Small intestine (tissue), 7 donors: ENCODE measurements at regions not wholly inside any gene's neighbourhood (a gene's known extent, or its start where the extent isn't known, plus 50 kb on each side); places are given as distances from the start of the nearest gene placed in this dataset.
A peak's percentile ranks its signal among the peaks of the same experiment; 100 is the strongest.
"Not testable (repeated sequence)": the region's sequence is repeated elsewhere in the genome, so short reads cannot be mapped to it uniquely, and the experiment has no call there.

Experiments
- DNase-seq, 2 donors: peaks; one replicate each; pipeline versions ENCODE4 v3.0.0 to v3.0.0-alpha.2; 2013
- FAIRE-seq: peaks from 2 replicates; lab custom pipeline; 2012; peaks lifted over from hg19 to GRCh38; lab: Jason Lieb, UNC
- H3K27ac ChIP-seq, 3 donors: one replicate each; pipeline ENCODE4 v1.5.1; 2013; ENCODE audit warnings: low read length in 2 of 3, mild to moderate bottlenecking in 2 of 3, control low read depth in 1 of 3, inconsistent platforms in 1 of 3, low read depth in 1 of 3, moderate library complexity in 1 of 3
- H3K27me3 ChIP-seq, 3 donors: one replicate each; pipeline ENCODE4 v1.6.1; 2013; ENCODE audit warnings: low read length in 3 of 3, inconsistent platforms in 1 of 3; ENCODE audit not compliant: control insufficient read depth in 3 of 3, insufficient read depth in 3 of 3
- H3K36me3 ChIP-seq, 3 donors: one replicate each; pipeline ENCODE4 v1.6.1; 2013; ENCODE audit warnings: low read length in 3 of 3, inconsistent platforms in 1 of 3, low read depth in 1 of 3, mild to moderate bottlenecking in 1 of 3, moderate library complexity in 1 of 3; ENCODE audit not compliant: control insufficient read depth in 3 of 3, insufficient read depth in 2 of 3
- H3K4me1 ChIP-seq, 3 donors: one replicate each; pipeline ENCODE4 v1.6.1; 2013; ENCODE audit warnings: low read length in 2 of 3, inconsistent platforms in 1 of 3, low read depth in 1 of 3, mild to moderate bottlenecking in 1 of 3, moderate library complexity in 1 of 3; ENCODE audit not compliant: control insufficient read depth in 3 of 3, insufficient read depth in 2 of 3
- H3K4me3 ChIP-seq, 3 donors: one replicate each; pipeline ENCODE4 v1.5.1; 2013; ENCODE audit warnings: low read length in 3 of 3, control low read depth in 1 of 3, inconsistent platforms in 1 of 3, low read depth in 1 of 3, mild to moderate bottlenecking in 1 of 3, moderate library complexity in 1 of 3
- H3K9me3 ChIP-seq, 2 donors: one replicate each; pipeline ENCODE4 v1.6.1; 2013; ENCODE audit warnings: low read depth in 1 of 2, low read length in 1 of 2; ENCODE audit not compliant: control insufficient read depth in 2 of 2, insufficient read depth in 1 of 2
- WGBS, 3 donors: extraction: QIAGEN DNeasy Blood & Tissue Kit; methylation state at CpG; one replicate each; pipeline ENCODE4 v1.1.7; 2013; 5-methylcytosine and 5-hydroxymethylcytosine counted together
- donor health status: healthy with polysubstance abuse.
- donor health status: control.
- donor health status: control.
- donor health status: Bipolar disorder and iron deficiency.
- donor health status: healthy.

DNA sequence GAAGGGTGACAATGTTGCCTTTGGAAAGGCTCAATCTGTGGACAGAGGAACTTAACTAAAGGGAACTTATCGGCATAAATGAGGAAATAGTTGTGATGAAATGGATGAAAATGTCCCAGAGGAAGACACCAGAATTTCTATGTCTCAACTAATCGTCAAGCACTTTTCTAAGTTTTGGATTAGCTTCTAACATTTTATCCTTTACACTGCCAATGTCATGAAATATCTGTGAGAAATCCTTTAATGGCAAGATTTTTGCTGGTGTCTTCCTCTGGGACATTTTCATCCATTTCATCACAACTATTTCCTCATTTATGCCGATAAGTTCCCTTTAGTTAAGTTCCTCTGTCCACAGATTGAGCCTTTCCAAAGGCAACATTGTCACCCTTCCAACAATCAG is 86.3 kb upstream of the BTG1 start:
- not testable (repeated sequence) for DNase-seq, H3K27me3 ChIP-seq, H3K4me1 ChIP-seq, H3K9me3 ChIP-seq, FAIRE-seq, H3K36me3 ChIP-seq, H3K27ac ChIP-seq, H3K4me3 ChIP-seq
- WGBS, 3 donors = 76 to 87% (median 84%) methylated on average over 3 of the region's 3 CpGs

DNA sequence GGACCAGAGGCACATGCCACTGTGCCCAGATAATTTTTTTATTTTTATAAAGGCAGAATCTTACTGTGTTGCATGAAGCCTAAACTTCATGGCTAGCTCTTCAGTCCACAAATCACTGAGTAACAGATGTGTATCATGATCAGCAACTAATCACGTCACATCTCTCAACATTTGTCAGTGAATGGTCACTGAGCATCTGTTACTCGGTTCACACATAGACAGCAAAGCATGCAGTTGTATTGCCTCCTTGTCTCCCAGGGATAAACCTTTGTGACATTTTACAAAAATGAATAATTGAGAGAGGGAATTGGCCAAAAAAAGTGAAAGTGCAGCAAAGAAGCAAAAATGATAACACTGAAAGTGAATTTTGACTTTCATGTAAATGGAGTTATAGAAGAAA is 85.9 kb upstream of the BTG1 start:
- no CpG with 5 or more reads among the region's 2 CpGs for WGBS, 3 donors
- H3K4me1 ChIP-seq, H3K4me3 ChIP-seq, H3K9me3 ChIP-seq, H3K27me3 ChIP-seq, DNase-seq, H3K36me3 ChIP-seq, FAIRE-seq, H3K27ac ChIP-seq: not testable (repeated sequence)

DNA sequence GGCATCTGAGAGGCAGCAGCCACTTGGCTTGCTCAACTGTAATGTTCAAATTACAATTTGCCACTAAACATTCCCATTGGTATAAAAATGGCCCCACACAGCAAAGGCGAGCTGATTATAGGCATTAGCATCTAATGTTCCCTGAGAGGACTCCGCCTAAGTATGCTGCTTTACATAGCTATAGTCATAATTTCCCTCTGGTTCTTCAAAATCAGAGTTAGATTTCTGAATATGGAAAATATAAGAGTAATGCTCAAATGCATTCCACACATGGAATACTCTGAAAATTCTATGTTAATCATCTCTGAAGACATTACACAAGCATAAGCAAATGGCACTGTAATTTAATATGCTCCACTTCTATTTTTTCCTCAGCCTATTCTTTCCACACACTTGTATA is 83.7 kb upstream of the BTG1 start:
- no peaks in the 10 kb centered on the region for H3K36me3 ChIP-seq
- no peaks in the 10 kb centered on the region for H3K27me3 ChIP-seq
- 93 to 95% (median 94%) methylated on average over 2 of the region's 2 CpGs for WGBS, 3 donors
- H3K4me1 ChIP-seq = peaks cover 0 to 24% (median 0%) of the 10 kb centered on the region in 3 donors
- no peaks in the 10 kb centered on the region for H3K9me3 ChIP-seq
- FAIRE-seq (no peak), DNase-seq (no peak)
- H3K27ac ChIP-seq = no peak overlapping the region
- H3K4me3 ChIP-seq = no peak overlapping the region

DNA sequence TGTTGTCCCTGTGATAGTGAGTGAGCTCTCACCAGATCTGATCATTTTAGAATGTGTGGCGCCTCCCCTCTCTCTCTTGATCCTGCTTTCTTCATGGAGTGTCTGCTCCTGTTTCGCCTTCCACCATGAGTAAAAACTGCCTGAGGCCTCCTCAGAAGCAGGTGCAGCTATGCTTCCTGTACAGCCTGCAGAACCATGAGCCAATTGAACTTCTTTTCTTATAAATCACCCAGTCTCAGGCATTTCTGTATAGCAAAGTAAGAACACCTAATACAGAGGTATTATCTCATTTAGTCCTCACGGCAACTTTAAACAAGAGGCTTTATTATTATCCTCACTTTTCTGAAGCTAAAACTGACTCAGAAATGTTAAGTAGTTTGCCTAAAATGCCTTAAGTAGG is 81.3 kb upstream of the BTG1 start:
- DNase-seq (no peak), FAIRE-seq (no peak)
- Histone ChIP-seq H3K9me3 (no peaks in the 10 kb centered on the region), H3K4me1 (peaks cover 0 to 24% (median 0%) of the 10 kb centered on the region in 3 donors), H3K27me3 (no peaks in the 10 kb centered on the region), H3K27ac (peak overlapping the region in 1 of 3 donors; percentile 32), H3K4me3 (no peak overlapping the region), H3K36me3 (no peaks in the 10 kb centered on the region)
- 72 to 80% (median 79%) methylated on average over 3 of the region's 3 CpGs for WGBS, 3 donors

DNA sequence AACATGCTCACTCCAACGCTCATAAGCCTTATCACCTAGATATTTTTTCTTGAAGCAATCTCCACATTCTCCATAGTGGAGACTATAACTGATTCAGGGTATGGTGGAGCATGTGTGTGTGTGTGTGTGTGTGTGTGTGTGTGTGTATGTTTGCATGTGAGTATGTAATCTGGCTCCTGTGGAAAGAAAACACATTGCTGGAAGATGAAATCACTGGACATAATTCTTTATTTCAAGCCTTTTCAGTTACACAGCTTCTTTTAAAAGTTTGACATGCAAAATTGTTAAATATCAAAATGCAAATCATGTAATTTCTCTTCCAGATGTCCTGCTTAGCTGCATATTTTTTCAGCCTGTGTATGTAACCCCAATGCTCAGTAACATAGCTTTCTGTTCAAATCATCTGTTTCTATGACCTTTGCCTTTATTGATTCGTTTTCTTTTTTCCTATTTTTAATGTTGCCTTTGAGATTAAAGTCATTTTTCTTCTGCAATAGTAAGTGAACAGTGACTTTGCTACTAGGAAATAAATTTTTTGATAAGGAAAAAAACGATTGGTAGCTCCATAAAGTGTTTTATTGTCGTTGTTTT is 80.5 kb upstream of the BTG1 start:
- H3K9me3 ChIP-seq = no peaks in the 10 kb centered on the region
- 8 to 40% (median 27%) methylated on average over 4 of the region's 4 CpGs for WGBS, 3 donors
- peak overlapping the region in 1 of 3 donors; percentile 32 for H3K27ac ChIP-seq
- no peaks in the 10 kb centered on the region for H3K36me3 ChIP-seq
- no peak overlapping the region for H3K4me3 ChIP-seq
- H3K4me1 ChIP-seq = peaks cover 0 to 24% (median 0%) of the 10 kb centered on the region in 3 donors
- no peak for FAIRE-seq
- no peaks in the 10 kb centered on the region for H3K27me3 ChIP-seq
- DNase-seq = peak in 1 of 2 donors; percentile 11

DNA sequence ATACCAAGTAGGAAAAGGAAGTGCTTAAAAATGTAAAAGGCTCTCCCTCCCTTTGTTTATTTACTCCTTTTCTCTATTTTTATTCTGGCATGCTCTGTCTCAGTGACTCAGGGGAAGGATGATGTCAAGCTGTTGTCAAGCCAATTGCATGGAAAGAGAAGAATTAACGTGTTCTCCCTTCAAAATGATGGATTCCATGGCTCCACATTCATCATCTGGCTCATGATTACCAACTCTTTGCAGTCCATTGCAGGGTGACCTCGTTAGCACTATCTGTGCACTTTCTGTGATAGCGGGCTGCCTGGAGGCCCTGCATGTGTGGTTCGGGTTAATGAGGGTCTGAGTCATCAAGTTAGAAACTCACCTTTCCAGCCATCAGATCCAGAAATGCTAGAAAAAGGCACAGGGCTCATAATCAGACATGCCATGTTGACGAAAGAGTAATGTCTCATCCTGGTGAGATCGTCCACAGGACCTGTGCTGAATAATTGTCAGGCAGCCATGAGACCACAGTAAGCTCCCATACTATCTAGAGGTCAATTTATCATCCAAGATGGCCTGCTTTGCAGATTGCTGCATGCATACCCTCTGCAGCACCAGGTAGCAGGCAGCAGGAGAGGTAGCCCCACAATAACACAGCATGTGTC is 79.2 kb upstream of the BTG1 start:
- H3K27ac ChIP-seq = peak overlapping the region in 1 of 3 donors; percentile 56
- no peaks in the 10 kb centered on the region for H3K9me3 ChIP-seq
- H3K36me3 ChIP-seq = no peaks in the 10 kb centered on the region
- H3K4me1 ChIP-seq = peaks cover 0 to 24% (median 0%) of the 10 kb centered on the region in 3 donors
- DNase-seq = peak in 1 of 2 donors; percentile 71
- 52 to 59% (median 57%) methylated on average over 6 of the region's 6 CpGs for WGBS, 3 donors
- no peak overlapping the region for H3K4me3 ChIP-seq
- H3K27me3 ChIP-seq = no peaks in the 10 kb centered on the region
- no peak for FAIRE-seq

DNA sequence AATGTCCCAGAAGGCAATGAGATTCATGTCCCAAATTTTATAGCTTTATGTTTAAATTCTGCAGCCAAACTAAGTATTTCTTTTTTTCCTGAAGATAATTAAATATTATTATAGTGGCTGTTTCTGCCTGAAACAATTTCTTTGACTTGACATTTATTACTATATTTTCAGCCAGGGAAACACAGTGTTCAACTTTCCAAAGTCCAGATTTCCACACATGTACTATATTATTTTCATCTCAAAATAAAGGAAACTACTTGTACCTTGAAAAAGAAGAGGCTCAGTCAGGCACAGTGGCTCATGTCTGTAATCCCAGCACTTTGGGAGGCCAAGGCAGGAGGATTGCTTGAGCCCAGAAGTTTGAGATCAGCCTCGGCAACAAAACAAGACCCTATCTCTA is 77.8 kb upstream of the BTG1 start:
- Histone ChIP-seq H3K27me3 (no peaks in the 10 kb centered on the region), H3K9me3 (no peaks in the 10 kb centered on the region), H3K36me3 (no peaks in the 10 kb centered on the region), H3K27ac (peak overlapping the region in 1 of 3 donors; percentile 27), H3K4me3 (no peak overlapping the region), H3K4me1 (peaks cover 0 to 24% (median 0%) of the 10 kb centered on the region in 3 donors)
- DNase-seq (peak in 1 of 2 donors; percentile 56), FAIRE-seq (no peak)
- WGBS, 3 donors = 92 to 100% (median 96%) methylated on average over 1 of the region's 1 CpG

DNA sequence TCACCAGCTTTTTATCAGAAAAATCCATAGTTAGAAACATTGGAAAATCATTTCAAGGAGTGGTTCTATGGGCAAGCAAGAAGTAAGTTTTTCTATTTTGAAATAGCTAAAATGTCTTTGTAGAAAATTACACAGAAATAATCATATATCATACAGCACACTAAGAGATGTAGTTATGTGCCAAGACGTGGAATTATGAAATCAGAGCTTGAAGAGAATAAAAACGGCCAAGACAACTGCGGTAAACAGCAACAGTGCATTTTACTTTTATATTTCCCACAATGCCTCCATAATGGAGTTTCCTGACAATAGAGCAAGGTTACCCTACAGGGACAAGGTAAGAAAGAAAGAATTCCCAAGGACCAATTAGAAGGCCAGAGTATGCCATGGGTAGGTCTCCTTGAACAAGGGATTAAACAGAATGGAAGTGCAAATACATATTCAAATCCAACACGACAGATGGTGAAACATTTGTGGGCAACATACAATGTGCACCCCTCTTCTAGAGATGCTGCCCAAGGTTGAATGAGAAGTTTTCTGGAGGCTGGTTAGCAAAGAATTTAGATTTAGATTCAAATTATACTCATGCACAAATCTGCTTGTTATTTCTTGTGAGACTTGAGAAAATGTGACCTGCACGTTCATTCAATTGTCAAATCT is 76.1 kb upstream of the BTG1 start:
- no peaks in the 10 kb centered on the region for H3K36me3 ChIP-seq
- H3K4me3 ChIP-seq = no peak overlapping the region
- WGBS, 3 donors = 82 to 86% (median 86%) methylated on average over 5 of the region's 5 CpGs
- FAIRE-seq (no peak), DNase-seq (no peak)
- no peaks in the 10 kb centered on the region for H3K27me3 ChIP-seq
- H3K4me1 ChIP-seq = peaks cover 0 to 22% (median 0%) of the 10 kb centered on the region in 3 donors
- H3K9me3 ChIP-seq = no peaks in the 10 kb centered on the region
- H3K27ac ChIP-seq = no peak overlapping the region
